HG03378 (cell line): ENCODE measurements at regions not wholly inside any gene's neighbourhood (a gene's known extent, or its start where the extent isn't known, plus 50 kb on each side); places are given as distances from the start of the nearest gene placed in this dataset.

Experiments
- ATAC-seq: cut with Tn5 transposase; IDR thresholded peaks from one replicate; pipeline ENCODE4 v1.9.1; 2021; ENCODE audit warnings: mild to moderate bottlenecking, moderate library complexity; ENCODE audit not compliant: unreplicated experiment

- no peak for ATAC-seq
Measured at GRCh38 chr12:65596514-65597091, 227.7 kb upstream of the HMGA2 start.

GRCh38 chr12:65597527-65597926 is 226.8 kb upstream of the HMGA2 start:
- ATAC-seq: no peak

GRCh38 chr12:65598688-65599087 is 225.6 kb upstream of the HMGA2 start:
- ATAC-seq: no peak

- no peak for ATAC-seq
Measured at GRCh38 chr12:65602253-65602609, 222.1 kb upstream of the HMGA2 start.

- peak; percentile 69 for ATAC-seq
Measured at GRCh38 chr12:65602610-65603295, 221.5 kb upstream of the HMGA2 start.

- ATAC-seq: no peak
Measured at GRCh38 chr12:65603438-65604351, 220.6 kb upstream of the HMGA2 start.

GRCh38 chr12:65605019-65605418 is 219.3 kb upstream of the HMGA2 start:
- no peak for ATAC-seq

- ATAC-seq: no peak
Measured at GRCh38 chr12:65606008-65606766, 218.1 kb upstream of the HMGA2 start.

GRCh38 chr12:65607401-65607841 is 216.9 kb upstream of the HMGA2 start:
- no peak for ATAC-seq

- no peak for ATAC-seq
Measured at GRCh38 chr12:65608319-65608916, 215.9 kb upstream of the HMGA2 start.

- ATAC-seq: no peak
Measured at GRCh38 chr12:65609359-65609771, 214.9 kb upstream of the HMGA2 start.

GRCh38 chr12:65611396-65611795 is 212.9 kb upstream of the HMGA2 start:
- no peak for ATAC-seq

- ATAC-seq: no peak
Measured at GRCh38 chr12:65612440-65612839, 211.8 kb upstream of the HMGA2 start.

GRCh38 chr12:65613692-65614091 is 210.6 kb upstream of the HMGA2 start:
- no peak for ATAC-seq

GRCh38 chr12:65614259-65614889 is 209.9 kb upstream of the HMGA2 start:
- no peak for ATAC-seq

GRCh38 chr12:65615118-65615517 is 209.2 kb upstream of the HMGA2 start:
- no peak for ATAC-seq

GRCh38 chr12:65616022-65616421 is 208.3 kb upstream of the HMGA2 start:
- ATAC-seq: no peak

GRCh38 chr12:65618588-65618987 is 205.7 kb upstream of the HMGA2 start:
- no peak for ATAC-seq

GRCh38 chr12:65619018-65619417 is 205.3 kb upstream of the HMGA2 start:
- ATAC-seq: no peak

GRCh38 chr12:65620046-65620445 is 204.2 kb upstream of the HMGA2 start:
- ATAC-seq: no peak
